Fibroblast of lung (primary cell): ENCODE measurements at regions not wholly inside any gene's neighbourhood (a gene's known extent, or its start where the extent isn't known, plus 50 kb on each side); places are given as distances from the start of the nearest gene placed in this dataset.

Experiments
- DNase-seq, 2 donors: peaks; one replicate each; pipeline versions ENCODE4 v3.0.0 to v3.0.0-alpha.2; 2010; ENCODE audit warnings: low read depth in 2 of 2
- H2AFZ ChIP-seq: 2 replicates; pipeline ENCODE4 v1.5.1; 2012; ENCODE audit warnings: low read length, control low read depth, inconsistent platforms
- H3K27ac ChIP-seq: 2 replicates; pipeline ENCODE4 v1.5.1; 2011; ENCODE audit warnings: low read length, control low read depth; ENCODE audit not compliant: insufficient read depth
- H3K27me3 ChIP-seq: 2 replicates; pipeline ENCODE4 v1.5.1; 2011; ENCODE audit warnings: mild to moderate bottlenecking, low read length; ENCODE audit not compliant: control insufficient read depth, insufficient read depth
- H3K36me3 ChIP-seq: 2 replicates; pipeline ENCODE4 v1.5.1; 2011; ENCODE audit warnings: low read length; ENCODE audit not compliant: control insufficient read depth, insufficient read depth
- H3K4me1 ChIP-seq: 2 replicates; pipeline ENCODE4 v1.5.1; 2011; ENCODE audit warnings: low read length; ENCODE audit not compliant: control insufficient read depth, insufficient read depth; ENCODE audit errors: extremely low read depth
- H3K4me2 ChIP-seq: 2 replicates; pipeline ENCODE4 v1.5.1; 2011; ENCODE audit warnings: low read length, control low read depth; ENCODE audit not compliant: insufficient read depth; ENCODE audit errors: extremely low read depth
- H3K4me3 ChIP-seq, 4 experiments: fragments of 200-600 bp in 1 of 4; sonication (generic) in 1 of 4; replicated peaks in 1 of 4; 2 replicates each; pipeline ENCODE4 v1.5.1; 2011 to 2016; ENCODE audit warnings: low read length in 4 of 4, low read depth in 3 of 4, mild to moderate bottlenecking in 3 of 4, control low read depth in 2 of 4, inconsistent platforms in 1 of 4, mixed read lengths in 1 of 4; ENCODE audit not compliant: insufficient read depth in 1 of 4; ENCODE audit errors: control extremely low read depth in 1 of 4
- H3K79me2 ChIP-seq: 2 replicates; pipeline ENCODE4 v1.5.1; 2012; ENCODE audit warnings: mild to moderate bottlenecking, low read length, inconsistent platforms; ENCODE audit not compliant: control insufficient read depth, insufficient read depth
- H3K9ac ChIP-seq: 2 replicates; pipeline ENCODE4 v1.5.1; 2011; ENCODE audit warnings: mild to moderate bottlenecking, low read length, control low read depth; ENCODE audit not compliant: insufficient read depth
- H3K9me3 ChIP-seq: 2 replicates; pipeline ENCODE4 v1.5.1; 2012; ENCODE audit warnings: low read depth, low read length; ENCODE audit not compliant: control insufficient read depth, insufficient read depth
- H4K20me1 ChIP-seq: 2 replicates; pipeline ENCODE4 v1.5.1; 2011; ENCODE audit warnings: low read length; ENCODE audit not compliant: control insufficient read depth, insufficient read depth; ENCODE audit errors: extremely low read depth
- CTCF ChIP-seq, 2 donors: IDR thresholded peaks in 1 of 2; conservative IDR thresholded peaks in 1 of 2; 1 replicate in 1 of 2; 2 replicates in 1 of 2; pipeline ENCODE4 v1.5.1; 2011 to 2012; ENCODE audit warnings: low read length in 2 of 2, control low read depth in 1 of 2, inconsistent platforms in 1 of 2, low read depth in 1 of 2, mild to moderate bottlenecking in 1 of 2
- EZH2 ChIP-seq: IDR thresholded peaks from 2 replicates; pipeline ENCODE4 v1.5.1; 2012; ENCODE audit warnings: low read length, control low read depth, mild to moderate bottlenecking; ENCODE audit errors: missing control alignments

DNA sequence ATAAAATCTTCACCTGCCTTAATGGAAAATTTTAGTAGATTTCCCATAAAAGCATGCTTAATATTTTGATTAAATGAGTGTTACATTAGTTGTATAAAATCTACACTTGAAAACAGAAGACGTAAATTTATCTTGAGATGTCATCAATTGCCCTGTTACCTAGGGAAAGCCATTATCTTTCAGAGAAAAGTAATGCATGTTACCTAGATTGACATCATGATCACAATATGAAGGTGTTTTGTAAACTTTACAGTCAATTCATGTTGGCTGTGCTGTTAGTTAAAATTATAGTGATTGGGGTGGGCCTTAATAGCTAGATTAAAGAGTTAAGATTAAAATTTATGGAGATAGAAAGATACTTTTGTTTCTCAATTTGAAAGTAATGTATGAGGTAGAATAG lies 293.2 kb upstream of the PCDH18 start:
- Histone ChIP-seq H3K4me1 (no peaks in the 10 kb centered on the region), H3K27me3 (no peaks in the 10 kb centered on the region), H3K79me2 (no peaks in the 10 kb centered on the region), H3K27ac (no peak overlapping the region), H3K36me3 (no peaks in the 10 kb centered on the region), H4K20me1 (no peaks in the 10 kb centered on the region), H3K4me3 (no peak overlapping the region), H3K4me2 (no peak overlapping the region), H3K9ac (no peak overlapping the region), H3K9me3 (no peaks in the 10 kb centered on the region), H2AFZ (no peak overlapping the region)
- TF ChIP-seq EZH2 = no peak
- DNase-seq = no peak

DNA sequence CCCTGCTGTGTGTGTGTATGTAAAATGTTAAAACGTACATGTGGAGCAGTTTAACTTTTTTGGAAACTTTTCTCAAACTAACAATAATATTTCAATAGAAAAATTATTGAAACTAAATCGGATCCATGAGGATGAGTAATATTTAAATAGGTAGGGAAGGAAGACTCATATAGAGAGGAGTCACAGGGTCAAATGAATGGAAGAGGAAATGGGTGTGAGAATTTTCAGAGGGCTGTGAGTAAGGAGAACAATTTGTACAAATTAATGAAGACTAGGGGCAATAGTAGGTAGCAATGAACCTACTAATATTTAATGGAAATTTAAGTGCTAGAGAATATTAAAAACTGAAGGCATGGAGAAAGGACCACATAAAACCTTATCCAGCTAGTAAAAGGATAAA lies 290.7 kb upstream of the PCDH18 start:
- no peak for TF ChIP-seq EZH2
- TF ChIP-seq CTCF (conservative IDR thresholded peaks at IDR 0.05 in 1 of 2, IDR thresholded peaks at IDR 0.05 in 1 of 2; ENCODE audit: low read depth in 1 of 2, low read length in 2 of 2) = no peak
- H3K4me3 ChIP-seq = no peak overlapping the region
- H3K79me2 ChIP-seq = no peaks in the 10 kb centered on the region
- no peaks in the 10 kb centered on the region for H4K20me1 ChIP-seq
- H3K9ac ChIP-seq = no peak overlapping the region
- no peak overlapping the region for H2AFZ ChIP-seq
- H3K27me3 ChIP-seq = no peaks in the 10 kb centered on the region
- H3K36me3 ChIP-seq = no peaks in the 10 kb centered on the region
- no peak overlapping the region for H3K27ac ChIP-seq
- no peaks in the 10 kb centered on the region for H3K4me1 ChIP-seq
- H3K4me2 ChIP-seq = no peak overlapping the region
- no peak for DNase-seq
- no peaks in the 10 kb centered on the region for H3K9me3 ChIP-seq

- Histone ChIP-seq H4K20me1 (no peaks in the 10 kb centered on the region), H3K4me3 (no peak overlapping the region), H3K36me3 (no peaks in the 10 kb centered on the region), H2AFZ (no peak overlapping the region), H3K27ac (no peak overlapping the region), H3K9me3 (no peaks in the 10 kb centered on the region), H3K79me2 (no peaks in the 10 kb centered on the region), H3K4me2 (no peak overlapping the region), H3K4me1 (no peaks in the 10 kb centered on the region), H3K27me3 (no peaks in the 10 kb centered on the region), H3K9ac (no peak overlapping the region)
- TF ChIP-seq CTCF (conservative IDR thresholded peaks at IDR 0.05 in 1 of 2, IDR thresholded peaks at IDR 0.05 in 1 of 2; ENCODE audit: low read depth in 1 of 2, low read length in 2 of 2) = peak; percentile 65 to 66
- TF ChIP-seq EZH2 = no peak
- DNase-seq = peak; percentile 55 to 70
Measured at GRCh38 chr4:137819964-137820383, 287.7 kb upstream of the PCDH18 start.
